H1 (cell line): ENCODE measurements at regions not wholly inside any gene's neighbourhood (a gene's known extent, or its start where the extent isn't known, plus 50 kb on each side); places are given as distances from the start of the nearest gene placed in this dataset.

ENCODE experiments used
- CTCF ChIA-PET: fragments of 300-600 bp; sonication (Branson Sonifier 250); formaldehyde crosslinking; loops from one replicate; lab custom pipeline; 2021; ENCODE audit not compliant: partially characterized antibody; lab: Charles Lee
- POLR2A ChIA-PET: fragments of 300-600 bp; sonication (Branson Sonifier 250); formaldehyde crosslinking; loops from one replicate; lab custom pipeline; 2021; ENCODE audit warnings: inconsistent platforms; ENCODE audit not compliant: partially characterized antibody; lab: Charles Lee
- DNase-seq, 2 experiments: peaks; one replicate each; pipeline versions ENCODE4 v3.0.0 to v3.0.0-alpha.2; 2010 to 2022; ENCODE audit warnings: low spot score in 2 of 2, low read depth in 1 of 2, mixed read lengths in 1 of 2
- FAIRE-seq: peaks from 2 replicates; lab custom pipeline; 2011; peaks lifted over from hg19 to GRCh38; lab: Jason Lieb, UNC
- H2AFZ ChIP-seq: 2 replicates; pipeline ENCODE4 v1.8.1; 2012; ENCODE audit warnings: low read length, inconsistent platforms
- H2AK5ac ChIP-seq: 2 replicates; pipeline ENCODE4 v1.6.1; 2013; ENCODE audit warnings: low read depth, low read length
- H2BK120ac ChIP-seq: replicated peaks from 2 replicates; pipeline ENCODE3; 2013; ENCODE audit warnings: low read depth, low read length, inconsistent platforms
- H2BK12ac ChIP-seq: 2 replicates; pipeline ENCODE4 v1.6.1; 2013; ENCODE audit warnings: low read depth, low read length
- H2BK15ac ChIP-seq: 2 replicates; pipeline ENCODE4 v1.6.1; 2013; ENCODE audit warnings: low read length
- H2BK20ac ChIP-seq: 2 replicates; pipeline ENCODE4 v1.6.1; 2013; ENCODE audit warnings: low read length
- H2BK5ac ChIP-seq: 2 replicates; pipeline ENCODE4 v1.6.1; 2013; ENCODE audit warnings: low read depth, low read length
- H3K14ac ChIP-seq: 2 replicates; pipeline ENCODE4 v1.6.1; 2013; ENCODE audit warnings: inconsistent platforms; ENCODE audit not compliant: insufficient read length
- H3K18ac ChIP-seq: 2 replicates; pipeline ENCODE4 v1.6.1; 2013; ENCODE audit warnings: low read length; ENCODE audit errors: extremely low read depth
- H3K23ac ChIP-seq: 2 replicates; pipeline ENCODE4 v1.6.1; 2013; ENCODE audit warnings: inconsistent platforms; ENCODE audit not compliant: insufficient read length
- H3K23me2 ChIP-seq: 2 replicates; pipeline ENCODE4 v1.6.1; 2013; ENCODE audit warnings: low read depth, low read length
- H3K27ac ChIP-seq: 2 replicates; pipeline ENCODE4 v1.6.1; 2011; ENCODE audit warnings: low read depth, low read length, inconsistent platforms
- H3K27me3 ChIP-seq, 4 experiments: replicated peaks in 1 of 4; 1 replicate in 1 of 4; 2 replicates in 3 of 4; pipeline versions ENCODE4 v1.6.1 to v1.8.1; 2011 to 2013; ENCODE audit warnings: low read length in 3 of 4, mild to moderate bottlenecking in 3 of 4, inconsistent platforms in 2 of 4, mixed read lengths in 2 of 4, moderate library complexity in 1 of 4; ENCODE audit not compliant: control insufficient read depth in 3 of 4, insufficient read depth in 3 of 4; ENCODE audit errors: extremely low read depth in 1 of 4
- H3K36me3 ChIP-seq, 4 experiments: 2 replicates each; pipeline versions ENCODE4 v1.6.1 to v1.8.1; 2011 to 2013; ENCODE audit warnings: mild to moderate bottlenecking in 4 of 4, low read length in 3 of 4, moderate library complexity in 2 of 4, control low read depth in 1 of 4, inconsistent platforms in 1 of 4; ENCODE audit not compliant: insufficient read depth in 4 of 4, control insufficient read depth in 2 of 4
- H3K4ac ChIP-seq: replicated peaks from 2 replicates; pipeline ENCODE3; 2013; ENCODE audit warnings: low read length, low read depth, mixed read lengths, inconsistent platforms; ENCODE audit not compliant: insufficient read length
- H3K4me1 ChIP-seq, 4 experiments: replicated peaks in 1 of 4; 1 replicate in 1 of 4; 2 replicates in 3 of 4; pipeline versions ENCODE4 v1.6.1 to v1.8.1; 2011 to 2013; ENCODE audit warnings: low read length in 3 of 4, inconsistent platforms in 2 of 4, mixed read lengths in 1 of 4; ENCODE audit not compliant: insufficient read depth in 4 of 4, control insufficient read depth in 3 of 4
- H3K4me2 ChIP-seq, 2 experiments: 2 replicates each; pipeline versions ENCODE4 v1.6.1 to v1.8.1; 2011 to 2013; ENCODE audit warnings: low read depth in 2 of 2, low read length in 2 of 2, control low read depth in 1 of 2, inconsistent platforms in 1 of 2, mild to moderate bottlenecking in 1 of 2; ENCODE audit not compliant: insufficient read depth in 1 of 2
- H3K4me3 ChIP-seq, 4 experiments: fragments of 200-600, 300-600 bp in 1 of 4; sonication (generic), shearing (Covaris generic), sonication (Bioruptor Twin) in 1 of 4; 2 replicates each; pipeline versions ENCODE4 v1.5.1 to v1.8.1; 2011 to 2016; ENCODE audit warnings: low read length in 4 of 4, low read depth in 3 of 4, control low read depth in 2 of 4, inconsistent platforms in 2 of 4, mild to moderate bottlenecking in 2 of 4, mixed read lengths in 1 of 4, moderate library complexity in 1 of 4; ENCODE audit not compliant: insufficient read depth in 2 of 4; ENCODE audit errors: extremely low read depth in 1 of 4
- H3K56ac ChIP-seq: replicated peaks from 2 replicates; pipeline ENCODE3; 2013; ENCODE audit warnings: low read depth, mild to moderate bottlenecking, mixed read lengths, low read length, inconsistent platforms; ENCODE audit not compliant: insufficient read length
- H3K79me1 ChIP-seq: 2 replicates; pipeline ENCODE4 v1.6.1; 2013; ENCODE audit warnings: low read depth, low read length, control low read depth
- H3K79me2 ChIP-seq, 2 experiments: 2 replicates each; pipeline versions ENCODE4 v1.6.1 to v1.8.1; 2012 to 2013; ENCODE audit warnings: low read length in 2 of 2, mild to moderate bottlenecking in 2 of 2, inconsistent platforms in 1 of 2; ENCODE audit not compliant: insufficient read depth in 2 of 2, control insufficient read depth in 1 of 2
- H3K9ac ChIP-seq, 4 experiments: replicated peaks in 1 of 4; 1 replicate in 1 of 4; 2 replicates in 3 of 4; pipeline versions ENCODE4 v1.6.1 to v1.8.1; 2011 to 2013; ENCODE audit warnings: low read depth in 3 of 4, low read length in 3 of 4, control low read depth in 2 of 4, mild to moderate bottlenecking in 2 of 4, moderate library complexity in 2 of 4, inconsistent platforms in 1 of 4; ENCODE audit errors: extremely low read depth in 1 of 4
- H3K9me3 ChIP-seq, 2 experiments: 2 replicates each; pipeline versions ENCODE4 v1.6.1 to v1.8.1; 2012 to 2013; ENCODE audit warnings: mild to moderate bottlenecking in 2 of 2, moderate library complexity in 2 of 2, control low read depth in 1 of 2, inconsistent platforms in 1 of 2, low read depth in 1 of 2, low read length in 1 of 2, mixed read lengths in 1 of 2; ENCODE audit not compliant: insufficient read depth in 2 of 2
- H4K20me1 ChIP-seq, 2 experiments: replicated peaks in 1 of 2; 2 replicates each; pipeline versions ENCODE3 to v1.8.1; 2011 to 2013; ENCODE audit warnings: inconsistent platforms in 2 of 2, low read length in 2 of 2, mild to moderate bottlenecking in 1 of 2; ENCODE audit not compliant: insufficient read depth in 2 of 2, control insufficient read depth in 1 of 2
- H4K5ac ChIP-seq: 2 replicates; pipeline ENCODE4 v1.6.1; 2013; ENCODE audit warnings: low read length, low read depth, mixed read lengths, inconsistent platforms; ENCODE audit not compliant: insufficient read length
- H4K8ac ChIP-seq: 2 replicates; pipeline ENCODE4 v1.8.0; 2013; ENCODE audit warnings: mild to moderate bottlenecking, moderate library complexity, low read length, inconsistent platforms; ENCODE audit not compliant: insufficient read depth; ENCODE audit errors: extremely low read depth
- H4K91ac ChIP-seq: replicated peaks from 2 replicates; pipeline ENCODE3; 2013; ENCODE audit warnings: low read length, mixed read lengths, inconsistent platforms; ENCODE audit not compliant: insufficient read length
- ATF3 ChIP-seq: IDR thresholded peaks from 2 replicates; pipeline ENCODE4 v1.6.1; 2011; ENCODE audit warnings: low read depth, mild to moderate bottlenecking, low read length; ENCODE audit not compliant: insufficient read depth
- CTBP2 ChIP-seq: IDR thresholded peaks from 2 replicates; pipeline ENCODE4 v1.7.0; 2011; ENCODE audit warnings: borderline replicate concordance, mild to moderate bottlenecking, moderate library complexity, mixed read lengths, low read length; ENCODE audit not compliant: insufficient read depth, insufficient read length
- EGR1 ChIP-seq: IDR thresholded peaks from 2 replicates; pipeline ENCODE4 v1.6.1; 2011; ENCODE audit warnings: low read depth, low read length, borderline replicate concordance
- JUN ChIP-seq: IDR thresholded peaks from 2 replicates; pipeline ENCODE4 v1.6.1; 2011; ENCODE audit warnings: low read depth, mild to moderate bottlenecking, improper control_type of control experiment, low read length
- MAFK ChIP-seq: IDR thresholded peaks from 2 replicates; pipeline ENCODE4 v1.6.1; 2012; ENCODE audit warnings: low read depth, mild to moderate bottlenecking, improper control_type of control experiment, low read length
- POLR2A ChIP-seq, 2 experiments: IDR thresholded peaks; 1 replicate in 1 of 2; 2 replicates in 1 of 2; pipeline ENCODE4 v1.6.1; 2011; ENCODE audit warnings: low read depth in 2 of 2, low read length in 2 of 2, mild to moderate bottlenecking in 2 of 2; ENCODE audit errors: control extremely low read depth in 1 of 2
- RAD21 ChIP-seq, 2 experiments: IDR thresholded peaks in 1 of 2; conservative IDR thresholded peaks in 1 of 2; 2 replicates each; pipeline ENCODE4 v1.6.1; 2011; ENCODE audit warnings: low read depth in 2 of 2, low read length in 2 of 2, improper control_type of control experiment in 1 of 2, inconsistent platforms in 1 of 2, mild to moderate bottlenecking in 1 of 2, moderate library complexity in 1 of 2
- RBBP5 ChIP-seq: IDR thresholded peaks from 2 replicates; pipeline ENCODE4 v1.7.1; 2012; ENCODE audit warnings: low read depth, mild to moderate bottlenecking, inconsistent platforms, low read length, moderate library complexity, borderline replicate concordance
- RNF2 ChIP-seq: fragments of 200-900, 300-1000 bp; sonication (generic); IDR thresholded peaks from 2 replicates; pipeline ENCODE4 v1.7.1; 2016; ENCODE audit warnings: borderline replicate concordance, low read depth, mild to moderate bottlenecking, antibody characterized with exemption, low read length; ENCODE audit not compliant: poor library complexity, severe bottlenecking; ENCODE audit errors: missing control alignments
- RXRA ChIP-seq: IDR thresholded peaks from 2 replicates; pipeline ENCODE4 v1.6.1; 2011; ENCODE audit warnings: low read depth, mild to moderate bottlenecking, low read length, moderate library complexity; ENCODE audit not compliant: insufficient read depth
- SIN3A ChIP-seq, 2 experiments: IDR thresholded peaks in 1 of 2; conservative IDR thresholded peaks in 1 of 2; 2 replicates each; pipeline ENCODE4 v1.6.1; 2011 to 2012; ENCODE audit warnings: low read length in 2 of 2, improper control_type of control experiment in 1 of 2, low read depth in 1 of 2, mild to moderate bottlenecking in 1 of 2
- SP4 ChIP-seq: IDR thresholded peaks from 2 replicates; pipeline ENCODE4 v1.6.1; 2012; ENCODE audit warnings: low read length, inconsistent platforms
- SRF ChIP-seq: IDR thresholded peaks from 2 replicates; pipeline ENCODE4 v1.6.1; 2011; ENCODE audit warnings: mild to moderate bottlenecking, low read depth, low read length, moderate library complexity
- WGBS, 2 experiments: shearing (Covaris generic) in 1 of 2; methylation state at CpG; one replicate each; pipeline versions ENCODE4 v1.1.6 to v1.1.7; 2013 to 2015; ENCODE audit warnings: low lambda C conversion rate in 2 of 2, mixed read lengths in 2 of 2, inconsistent platforms in 1 of 2, low coverage in 1 of 2, missing lambda C conversion rate in 1 of 2; ENCODE audit not compliant: insufficient replicate concordance in 2 of 2, insufficient coverage in 1 of 2, insufficient read length in 1 of 2; ENCODE audit errors: extremely low coverage in 1 of 2, missing lambda C conversion rate in 1 of 2; 5-methylcytosine and 5-hydroxymethylcytosine counted together

GRCh38 chr10:38600146-38600545, 506.0 kb downstream of the ZNF37A start:
- no peak overlapping the region for H2AFZ ChIP-seq
- no peak overlapping the region for H3K14ac ChIP-seq
- H2BK15ac ChIP-seq = no peak overlapping the region
- H4K20me1 ChIP-seq = no peaks in the 10 kb centered on the region
- no peak overlapping the region for H2BK20ac ChIP-seq
- H3K4me2 ChIP-seq = no peak overlapping the region
- H2BK5ac ChIP-seq = no peak overlapping the region
- POLR2A ChIA-PET = no interaction called here
- H3K23me2 ChIP-seq = no peaks in the 10 kb centered on the region
- H3K23ac ChIP-seq = no peak overlapping the region
- peaks cover 21 to 54% of the 10 kb centered on the region in 2 experiments; a peak in 3 of 4 replicates for H3K9me3 ChIP-seq
- H3K4me3 ChIP-seq = no peak overlapping the region
- no peak overlapping the region for H3K18ac ChIP-seq
- DNase-seq (no peak), FAIRE-seq (no peak)
- H2BK120ac ChIP-seq = no peak overlapping the region
- H3K27ac ChIP-seq = no peak overlapping the region
- H3K79me1 ChIP-seq = no peaks in the 10 kb centered on the region
- H3K56ac ChIP-seq = no peak overlapping the region
- CTCF ChIA-PET = no interaction called here
- H3K9ac ChIP-seq = no peak overlapping the region
- no peak overlapping the region for H3K4ac ChIP-seq
- H2BK12ac ChIP-seq = no peak overlapping the region
- H3K27me3 ChIP-seq = no peaks in the 10 kb centered on the region
- H3K36me3 ChIP-seq = no peaks in the 10 kb centered on the region
- no peaks in the 10 kb centered on the region for H3K4me1 ChIP-seq
- H4K8ac ChIP-seq = no peak overlapping the region
- H3K79me2 ChIP-seq = no peaks in the 10 kb centered on the region
- no peak overlapping the region for H4K5ac ChIP-seq
- H2AK5ac ChIP-seq = no peak overlapping the region
- no peak overlapping the region for H4K91ac ChIP-seq
- WGBS, 2 experiments = 80% methylated on average over 3 of the region's 33 CpGs; no CpG with 5 or more reads in 1 of the 2 experiments
- TF ChIP-seq RXRA (no peak), SRF (no peak), RNF2 (no peak), SP4 (no peak), EGR1 (no peak), CTBP2 (no peak), ATF3 (no peak), MAFK (no peak), SIN3A (conservative IDR thresholded peaks at IDR 0.05 in 1 of 2, IDR thresholded peaks at IDR 0.05 in 1 of 2; ENCODE audit: low read depth in 1 of 2, low read length in 2 of 2) (no peak), JUN (no peak), RBBP5 (no peak), POLR2A (IDR thresholded peaks at IDR 0.05; ENCODE audit: control extremely low read depth in 1 of 2, low read depth in 2 of 2, low read length in 2 of 2) (no peak), RAD21 (IDR thresholded peaks at IDR 0.05 in 1 of 2, conservative IDR thresholded peaks at IDR 0.05 in 1 of 2; ENCODE audit: low read depth in 2 of 2, low read length in 2 of 2) (no peak)
